ENCODE measurements at regions not wholly inside any gene's neighbourhood (a gene's known extent, or its start where the extent isn't known, plus 50 kb on each side); places are given as distances from the start of the nearest gene placed in this dataset.

- ATAC-seq: no peak
- no peaks in the 10 kb centered on the region for H3K9me3 Mint-ChIP-seq
- H3K4me1 Mint-ChIP-seq: no peaks in the 10 kb centered on the region
- no peaks in the 10 kb centered on the region for H3K36me3 Mint-ChIP-seq
- H3K4me3 Mint-ChIP-seq: no peak overlapping the region
- H3K27ac Mint-ChIP-seq: no peak overlapping the region
- peaks cover 40% of the 10 kb centered on the region for H3K27me3 Mint-ChIP-seq
Observed at GRCh38 chr11:116698080-116698479, 74.7 kb downstream of the BUD13 start.

- H3K27ac Mint-ChIP-seq: no peak overlapping the region
- no peaks in the 10 kb centered on the region for H3K9me3 Mint-ChIP-seq
- no peaks in the 10 kb centered on the region for H3K36me3 Mint-ChIP-seq
- H3K27me3 Mint-ChIP-seq: peaks cover 40% of the 10 kb centered on the region
- H3K4me1 Mint-ChIP-seq: no peaks in the 10 kb centered on the region
- no peak overlapping the region for H3K4me3 Mint-ChIP-seq
- ATAC-seq: no peak
Observed at GRCh38 chr11:116697639-116698038, 75.1 kb downstream of the BUD13 start.

GRCh38 chr11:116697011-116697410 lies 75.8 kb downstream of the BUD13 start:
- Mint-ChIP-seq H3K27ac (no peak overlapping the region), H3K9me3 (no peaks in the 10 kb centered on the region), H3K36me3 (no peaks in the 10 kb centered on the region), H3K27me3 (peaks cover 40% of the 10 kb centered on the region), H3K4me1 (no peaks in the 10 kb centered on the region), H3K4me3 (no peak overlapping the region)
- ATAC-seq: no peak

GRCh38 chr11:116696381-116696941 lies 76.3 kb downstream of the BUD13 start:
- Mint-ChIP-seq H3K9me3 (no peaks in the 10 kb centered on the region), H3K4me1 (no peaks in the 10 kb centered on the region), H3K36me3 (no peaks in the 10 kb centered on the region), H3K4me3 (no peak overlapping the region), H3K27me3 (peaks cover 40% of the 10 kb centered on the region), H3K27ac (no peak overlapping the region)
- no peak for ATAC-seq

- ATAC-seq: no peak
- H3K4me1 Mint-ChIP-seq: no peaks in the 10 kb centered on the region
- no peak overlapping the region for H3K4me3 Mint-ChIP-seq
- H3K27ac Mint-ChIP-seq: no peak overlapping the region
- no peaks in the 10 kb centered on the region for H3K36me3 Mint-ChIP-seq
- H3K27me3 Mint-ChIP-seq: peaks cover 40% of the 10 kb centered on the region
- no peaks in the 10 kb centered on the region for H3K9me3 Mint-ChIP-seq
Observed at GRCh38 chr11:116695657-116696254, 77.0 kb downstream of the BUD13 start.

- H3K27me3 Mint-ChIP-seq: peaks cover 40% of the 10 kb centered on the region
- no peak overlapping the region for H3K4me3 Mint-ChIP-seq
- no peak overlapping the region for H3K27ac Mint-ChIP-seq
- no peaks in the 10 kb centered on the region for H3K9me3 Mint-ChIP-seq
- ATAC-seq: no peak
- H3K36me3 Mint-ChIP-seq: no peaks in the 10 kb centered on the region
- no peaks in the 10 kb centered on the region for H3K4me1 Mint-ChIP-seq
Observed at GRCh38 chr11:116694815-116695590, 77.8 kb downstream of the BUD13 start.

- no peaks in the 10 kb centered on the region for H3K9me3 Mint-ChIP-seq
- H3K4me1 Mint-ChIP-seq: no peaks in the 10 kb centered on the region
- no peaks in the 10 kb centered on the region for H3K36me3 Mint-ChIP-seq
- H3K4me3 Mint-ChIP-seq: no peak overlapping the region
- H3K27ac Mint-ChIP-seq: no peak overlapping the region
- peaks cover 34% of the 10 kb centered on the region for H3K27me3 Mint-ChIP-seq
- no peak for ATAC-seq
Observed at GRCh38 chr11:116694349-116694725, 78.5 kb downstream of the BUD13 start.

GRCh38 chr11:116693593-116694348 lies 79.0 kb downstream of the BUD13 start:
- ATAC-seq: no peak
- Mint-ChIP-seq H3K4me1 (no peaks in the 10 kb centered on the region), H3K36me3 (no peaks in the 10 kb centered on the region), H3K9me3 (no peaks in the 10 kb centered on the region), H3K27me3 (peaks cover 32% of the 10 kb centered on the region), H3K27ac (no peak overlapping the region), H3K4me3 (no peak overlapping the region)

GRCh38 chr11:116693102-116693570 lies 79.7 kb downstream of the BUD13 start:
- Mint-ChIP-seq H3K27ac (no peak overlapping the region), H3K4me3 (no peak overlapping the region), H3K36me3 (no peaks in the 10 kb centered on the region), H3K4me1 (no peaks in the 10 kb centered on the region), H3K9me3 (no peaks in the 10 kb centered on the region), H3K27me3 (peaks cover 30% of the 10 kb centered on the region)
- ATAC-seq: no peak

- H3K27ac Mint-ChIP-seq: no peak overlapping the region
- H3K4me1 Mint-ChIP-seq: no peaks in the 10 kb centered on the region
- no peaks in the 10 kb centered on the region for H3K9me3 Mint-ChIP-seq
- H3K36me3 Mint-ChIP-seq: no peaks in the 10 kb centered on the region
- H3K4me3 Mint-ChIP-seq: no peak overlapping the region
- no peak for ATAC-seq
- H3K27me3 Mint-ChIP-seq: peaks cover 31% of the 10 kb centered on the region
Observed at GRCh38 chr11:116692318-116693101, 80.3 kb downstream of the BUD13 start.

- peak; percentile 71 for ATAC-seq
- H3K36me3 Mint-ChIP-seq: no peaks in the 10 kb centered on the region
- H3K4me3 Mint-ChIP-seq: no peak overlapping the region
- no peaks in the 10 kb centered on the region for H3K9me3 Mint-ChIP-seq
- H3K27me3 Mint-ChIP-seq: peaks cover 32% of the 10 kb centered on the region
- no peaks in the 10 kb centered on the region for H3K4me1 Mint-ChIP-seq
- H3K27ac Mint-ChIP-seq: no peak overlapping the region
Observed at GRCh38 chr11:116691771-116692177, 81.0 kb downstream of the BUD13 start.

GRCh38 chr11:116690611-116691010 lies 82.2 kb downstream of the BUD13 start:
- no peaks in the 10 kb centered on the region for H3K9me3 Mint-ChIP-seq
- no peak overlapping the region for H3K27ac Mint-ChIP-seq
- no peaks in the 10 kb centered on the region for H3K36me3 Mint-ChIP-seq
- H3K27me3 Mint-ChIP-seq: peaks cover 32% of the 10 kb centered on the region
- no peak overlapping the region for H3K4me3 Mint-ChIP-seq
- no peaks in the 10 kb centered on the region for H3K4me1 Mint-ChIP-seq
- ATAC-seq: no peak

- H3K27ac Mint-ChIP-seq: no peak overlapping the region
- H3K9me3 Mint-ChIP-seq: no peaks in the 10 kb centered on the region
- H3K4me1 Mint-ChIP-seq: no peaks in the 10 kb centered on the region
- no peak for ATAC-seq
- H3K27me3 Mint-ChIP-seq: peaks cover 26% of the 10 kb centered on the region
- no peaks in the 10 kb centered on the region for H3K36me3 Mint-ChIP-seq
- H3K4me3 Mint-ChIP-seq: no peak overlapping the region
Observed at GRCh38 chr11:116689413-116690127, 83.2 kb downstream of the BUD13 start.

- Mint-ChIP-seq H3K27me3 (peaks cover 26% of the 10 kb centered on the region), H3K27ac (no peak overlapping the region), H3K9me3 (peaks cover 5% of the 10 kb centered on the region), H3K4me1 (no peaks in the 10 kb centered on the region), H3K4me3 (no peak overlapping the region), H3K36me3 (no peaks in the 10 kb centered on the region)
- no peak for ATAC-seq
Observed at GRCh38 chr11:116688202-116688540, 84.6 kb downstream of the BUD13 start.
